GM13977 (cell line): ENCODE measurements at regions not wholly inside any gene's neighbourhood (a gene's known extent, or its start where the extent isn't known, plus 50 kb on each side); places are given as distances from the start of the nearest gene placed in this dataset.

Experiments used
- DNase-seq: peaks from one replicate; pipeline ENCODE4 v3.0.0; 2012; ENCODE audit warnings: low spot score
- in situ Hi-C: fragments of 300-500 bp; cut with MboI; formaldehyde crosslinking; loops from one replicate; pipeline ENCODE4 v1.12.0; 2022; ENCODE audit warnings: low sequenced_read_pairs, low pct_unique_long_range_greater_than_20kb, mixed read lengths, inconsistent platforms; ENCODE audit not compliant: unreplicated experiment
- TF ChIP-seq, protein P1 (sequence below): IDR thresholded peaks from 2 replicates; pipeline ENCODE4 v1.5.1; 2012; ENCODE audit warnings: mild to moderate bottlenecking, control low read depth; ENCODE audit not compliant: insufficient read depth; ENCODE audit errors: extremely low read depth, missing control alignments

DNA sequence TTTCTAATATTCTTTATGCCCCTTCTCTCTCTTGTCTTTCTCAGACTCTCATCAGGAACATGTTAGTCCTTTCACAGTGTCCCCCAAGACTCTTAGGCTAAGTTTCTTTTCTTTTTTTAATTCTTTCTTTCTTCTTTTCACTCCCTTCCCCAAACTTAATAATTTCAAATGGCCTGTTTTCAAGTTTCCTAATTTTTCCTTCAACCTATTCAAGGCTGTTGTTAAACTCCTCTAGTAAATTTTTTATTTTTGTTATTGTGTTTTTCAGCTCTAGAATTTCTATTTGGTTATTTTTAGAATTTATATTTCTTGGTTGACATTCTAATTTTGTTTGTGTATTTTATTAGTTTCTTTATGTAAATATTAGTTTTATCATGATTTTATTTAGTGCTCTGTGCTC lies 236.6 kb upstream of the GYPC start:
- TF ChIP-seq, protein P1, sequence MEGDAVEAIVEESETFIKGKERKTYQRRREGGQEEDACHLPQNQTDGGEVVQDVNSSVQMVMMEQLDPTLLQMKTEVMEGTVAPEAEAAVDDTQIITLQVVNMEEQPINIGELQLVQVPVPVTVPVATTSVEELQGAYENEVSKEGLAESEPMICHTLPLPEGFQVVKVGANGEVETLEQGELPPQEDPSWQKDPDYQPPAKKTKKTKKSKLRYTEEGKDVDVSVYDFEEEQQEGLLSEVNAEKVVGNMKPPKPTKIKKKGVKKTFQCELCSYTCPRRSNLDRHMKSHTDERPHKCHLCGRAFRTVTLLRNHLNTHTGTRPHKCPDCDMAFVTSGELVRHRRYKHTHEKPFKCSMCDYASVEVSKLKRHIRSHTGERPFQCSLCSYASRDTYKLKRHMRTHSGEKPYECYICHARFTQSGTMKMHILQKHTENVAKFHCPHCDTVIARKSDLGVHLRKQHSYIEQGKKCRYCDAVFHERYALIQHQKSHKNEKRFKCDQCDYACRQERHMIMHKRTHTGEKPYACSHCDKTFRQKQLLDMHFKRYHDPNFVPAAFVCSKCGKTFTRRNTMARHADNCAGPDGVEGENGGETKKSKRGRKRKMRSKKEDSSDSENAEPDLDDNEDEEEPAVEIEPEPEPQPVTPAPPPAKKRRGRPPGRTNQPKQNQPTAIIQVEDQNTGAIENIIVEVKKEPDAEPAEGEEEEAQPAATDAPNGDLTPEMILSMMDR: no peak
- DNase-seq: no peak
- in situ Hi-C loops: no loop called here

DNA sequence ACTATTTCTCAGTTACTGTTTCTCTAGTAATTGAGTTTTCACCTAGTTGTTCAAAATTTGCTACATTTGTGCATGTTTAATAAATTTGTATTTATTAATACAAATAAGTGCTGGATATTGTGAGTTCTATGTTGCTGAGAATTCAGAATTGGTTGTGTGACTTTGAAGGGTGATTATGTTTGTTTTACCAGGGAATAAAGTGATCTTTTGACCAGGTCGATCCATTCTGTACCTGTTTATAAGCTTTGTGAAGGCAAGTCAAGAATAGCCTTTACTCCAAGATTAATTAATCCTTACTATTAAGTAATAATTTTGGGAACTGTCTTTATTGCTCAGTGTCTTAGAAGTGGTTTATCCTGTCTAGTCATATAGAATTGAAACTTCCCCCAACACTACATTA lies 230.0 kb upstream of the GYPC start:
- TF ChIP-seq, protein P1: no peak
- no peak for DNase-seq
- in situ Hi-C loops: no loop called here

DNA sequence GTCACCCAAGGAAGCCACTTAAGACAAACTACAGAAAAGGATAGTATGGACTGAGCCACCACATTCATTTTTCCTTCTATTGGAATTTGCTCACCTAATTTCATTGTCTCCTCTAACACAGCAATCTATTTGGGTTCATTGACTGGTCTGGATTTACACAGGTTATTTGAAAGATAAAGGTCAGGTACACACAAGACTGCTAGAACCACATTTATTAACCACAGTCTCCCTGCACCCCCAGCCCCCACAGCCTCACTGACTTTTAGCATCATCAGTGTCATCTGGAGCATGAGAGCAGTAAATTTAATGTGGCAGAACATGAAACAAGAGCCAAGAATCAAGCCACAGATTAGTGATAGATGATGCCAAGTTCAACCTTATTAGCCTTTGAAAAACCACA lies 226.9 kb upstream of the GYPC start:
- DNase-seq: no peak
- TF ChIP-seq, protein P1: no peak
- in situ Hi-C loops: no loop called here

DNA sequence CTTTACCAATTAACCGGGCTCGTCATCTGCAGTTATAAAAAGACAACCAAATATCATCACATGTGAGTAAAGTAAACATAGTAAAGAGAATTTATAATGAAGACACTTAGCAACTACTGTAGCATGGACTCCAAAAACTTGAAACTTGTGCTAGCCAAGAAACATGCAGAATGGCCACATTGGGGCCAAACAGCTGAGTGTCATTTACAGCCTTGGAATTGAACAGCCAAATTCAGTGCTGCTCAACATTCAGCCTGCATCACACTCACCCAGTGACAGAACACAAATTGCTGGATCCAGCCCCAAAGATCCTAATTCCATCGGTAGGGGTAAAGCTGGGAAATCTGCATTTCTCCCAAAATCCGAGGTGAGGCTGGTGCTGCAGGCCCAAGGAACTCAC lies 224.8 kb upstream of the GYPC start:
- in situ Hi-C loops: no loop called here
- no peak for DNase-seq
- TF ChIP-seq, protein P1: no peak

DNA sequence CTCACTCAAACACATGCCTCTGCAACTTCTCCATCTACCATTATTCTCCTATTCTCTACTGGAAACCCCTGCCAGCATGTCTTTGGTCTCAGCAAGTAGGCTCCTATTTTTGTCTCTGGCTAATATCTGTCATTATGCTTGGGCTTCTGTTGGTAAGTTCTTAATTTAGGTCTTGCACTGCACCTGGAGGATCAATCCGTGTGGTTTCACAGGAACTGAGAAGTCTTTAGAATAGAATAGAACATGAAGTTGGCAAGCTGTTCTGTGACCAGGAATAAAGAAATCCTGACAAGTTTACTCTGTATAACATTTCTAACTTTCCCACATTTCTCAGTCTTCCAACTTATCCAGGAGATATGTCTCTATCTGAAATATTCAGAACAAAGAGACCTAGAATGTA lies 219.5 kb upstream of the GYPC start:
- in situ Hi-C loops: no loop called here
- TF ChIP-seq, protein P1: no peak
- no peak for DNase-seq

DNA sequence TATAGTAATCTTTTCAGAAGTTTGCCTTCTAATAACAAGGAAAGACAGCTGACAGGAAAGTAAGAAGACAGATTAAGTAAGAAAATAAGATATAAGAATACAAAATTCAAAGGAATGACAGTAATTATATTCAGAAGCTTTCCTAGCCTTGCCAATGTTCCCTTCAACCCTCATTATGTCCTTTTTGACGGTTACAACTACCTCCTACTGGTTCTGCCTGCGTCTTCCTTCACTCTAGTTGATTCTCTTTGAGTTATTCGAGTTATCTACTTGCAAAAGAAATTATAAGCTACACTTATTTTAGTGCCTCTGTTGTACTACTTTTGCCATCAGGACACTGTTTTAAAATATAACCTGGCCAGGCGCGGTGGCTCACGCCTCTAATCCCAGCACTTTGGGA lies 218.9 kb upstream of the GYPC start:
- no peak for DNase-seq
- TF ChIP-seq, protein P1: no peak
- in situ Hi-C loops: no loop called here

DNA sequence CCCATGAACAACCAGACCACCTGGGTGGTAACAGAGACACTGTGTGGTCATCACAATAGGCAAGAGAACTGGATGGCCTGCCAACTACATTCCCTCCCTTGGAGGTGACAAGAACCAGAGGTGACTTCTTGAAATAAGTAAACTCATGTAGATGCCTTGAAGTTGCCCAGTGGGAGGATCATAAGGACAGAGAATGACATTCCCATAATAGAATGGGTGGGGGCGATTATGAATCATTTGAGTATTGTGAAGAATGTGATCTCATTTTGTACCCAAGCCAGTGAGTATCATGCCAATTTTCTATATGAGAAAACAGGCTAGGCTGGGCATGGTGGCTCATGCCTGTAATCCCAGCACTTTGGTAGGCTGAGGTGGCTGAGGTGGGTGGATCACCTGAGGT lies 211.4 kb upstream of the GYPC start:
- TF ChIP-seq, protein P1: no peak
- in situ Hi-C loops: no loop called here
- no peak for DNase-seq
